B cell (primary cell): ENCODE measurements at regions not wholly inside any gene's neighbourhood (a gene's known extent, or its start where the extent isn't known, plus 50 kb on each side); places are given as distances from the start of the nearest gene placed in this dataset.

Experiments used
- ATAC-seq: fragments of 200-7000 bp; cut with Tn5 transposase; one replicate; pipeline ENCODE4 v1.10.0; 2021; ENCODE audit warnings: low read depth, mild to moderate bottlenecking, moderate number of reproducible peaks, moderate library complexity
- CTCF ChIA-PET: fragments of 350-600 bp; sonication (Branson Sonifier 250); formaldehyde crosslinking; loops from one replicate; lab custom pipeline; 2021; ENCODE audit warnings: antibody characterized with exemption, inconsistent platforms; lab: Charles Lee
- POLR2A ChIA-PET: fragments of 350-600 bp; sonication (Branson Sonifier 250); formaldehyde crosslinking; loops from one replicate; lab custom pipeline; 2021; ENCODE audit warnings: antibody characterized with exemption; lab: Charles Lee
- DNase-seq: peaks from one replicate; pipeline ENCODE4 v3.0.0; 2013
- H2AFZ ChIP-seq: 2 replicates; pipeline ENCODE4 v1.6.1; 2012; ENCODE audit warnings: mild to moderate bottlenecking, low read depth, low read length; ENCODE audit not compliant: insufficient read depth, poor library complexity, severe bottlenecking
- H3K27ac ChIP-seq, 2 donors: 1 replicate in 1 of 2; 2 replicates in 1 of 2; pipeline ENCODE4 v1.5.1; 2012 to 2013; ENCODE audit warnings: low read length in 2 of 2, mild to moderate bottlenecking in 2 of 2, moderate library complexity in 1 of 2
- H3K27me3 ChIP-seq, 4 experiments: fragments of 200-600 bp in 1 of 4; sonication (generic) in 1 of 4; replicated peaks in 1 of 4; 1 replicate in 2 of 4; 2 replicates in 2 of 4; pipeline versions ENCODE4 v1.6.1 to v1.7.0; 2013 to 2016; ENCODE audit warnings: low read length in 3 of 4, mild to moderate bottlenecking in 2 of 4, mixed read lengths in 1 of 4, moderate library complexity in 1 of 4; ENCODE audit not compliant: insufficient read depth in 4 of 4, control insufficient read depth in 3 of 4; ENCODE audit errors: control extremely low read depth in 1 of 4
- H3K36me3 ChIP-seq, 2 experiments: replicated peaks in 1 of 2; 1 replicate in 1 of 2; 2 replicates in 1 of 2; pipeline versions ENCODE4 v1.6.1 to v1.7.1; 2013; ENCODE audit warnings: low read length in 1 of 2; ENCODE audit not compliant: insufficient read depth in 2 of 2, control insufficient read depth in 1 of 2; ENCODE audit errors: control extremely low read depth in 1 of 2, extremely low read depth in 1 of 2
- H3K4me1 ChIP-seq, 2 donors: fragments of 200-600 bp in 1 of 2; sonication (generic) in 1 of 2; 1 replicate in 1 of 2; 2 replicates in 1 of 2; pipeline versions ENCODE4 v1.5.1 to v1.6.1; 2013 to 2017; ENCODE audit warnings: low read length in 2 of 2; ENCODE audit not compliant: control insufficient read depth in 2 of 2, insufficient read depth in 2 of 2
- H3K4me2 ChIP-seq: replicated peaks from 2 replicates; pipeline ENCODE3; 2012; ENCODE audit warnings: mild to moderate bottlenecking, low read depth, low read length; ENCODE audit not compliant: poor library complexity, severe bottlenecking
- H3K4me3 ChIP-seq, 5 experiments: fragments of 200-600 bp in 1 of 5; sonication (generic) in 1 of 5; 1 replicate in 3 of 5; 2 replicates in 2 of 5; pipeline versions ENCODE4 v1.5.1 to v1.7.0; 2011 to 2016; ENCODE audit warnings: low read length in 4 of 5, mild to moderate bottlenecking in 4 of 5, low read depth in 2 of 5, control low read depth in 1 of 5, moderate library complexity in 1 of 5; ENCODE audit not compliant: insufficient read depth in 1 of 5; ENCODE audit errors: control extremely low read depth in 1 of 5, extremely low read depth in 1 of 5
- H3K79me2 ChIP-seq: fragments of 200-600 bp; sonication (generic); one replicate; pipeline ENCODE4 v1.6.0; 2016; ENCODE audit warnings: low read length; ENCODE audit not compliant: control insufficient read depth, insufficient read depth
- H3K9ac ChIP-seq: fragments of 200-600 bp; sonication (generic); 2 replicates; pipeline ENCODE4 v1.6.1; 2017; ENCODE audit warnings: mild to moderate bottlenecking, low read length, moderate library complexity
- H3K9me3 ChIP-seq, 3 donors: one replicate each; pipeline versions ENCODE4 v1.6.1 to v1.7.1; 2013; ENCODE audit warnings: low read length in 2 of 3; ENCODE audit not compliant: control insufficient read depth in 2 of 3, insufficient read depth in 1 of 3; ENCODE audit errors: control extremely low read depth in 1 of 3
- H4K20me1 ChIP-seq: 2 replicates; pipeline ENCODE4 v1.6.0; 2012; ENCODE audit warnings: mild to moderate bottlenecking, low read length; ENCODE audit not compliant: insufficient read depth, control insufficient read depth, poor library complexity, severe bottlenecking
- H3K27ac Mint-ChIP-seq: one replicate; pipeline ENCODE4 v1.8.0; 2021; ENCODE audit warnings: mixed read lengths
- H3K27me3 Mint-ChIP-seq: one replicate; pipeline ENCODE4 v1.8.0; 2021; ENCODE audit warnings: mixed read lengths
- H3K4me1 Mint-ChIP-seq: one replicate; pipeline ENCODE4 v1.8.0; 2021; ENCODE audit warnings: mixed read lengths
- H3K4me3 Mint-ChIP-seq: one replicate; pipeline ENCODE4 v1.8.0; 2021; ENCODE audit warnings: mixed read lengths
- H3K9me3 Mint-ChIP-seq: one replicate; pipeline ENCODE4 v1.8.0; 2022; ENCODE audit warnings: mixed read lengths; ENCODE audit not compliant: insufficient read depth
- EZH2 ChIP-seq: IDR thresholded peaks from 2 replicates; pipeline ENCODE4 v1.6.1; 2012; ENCODE audit warnings: borderline replicate concordance, low read depth, mild to moderate bottlenecking, moderate library complexity, low read length; ENCODE audit not compliant: insufficient read depth, poor library complexity, severe bottlenecking
- WGBS: methylation state at CpG from one replicate; pipeline ENCODE4 v1.1.5; 2013; ENCODE audit warnings: missing lambda C conversion rate; ENCODE audit not compliant: insufficient coverage; 5-methylcytosine and 5-hydroxymethylcytosine counted together
- intact Hi-C: fragments of 100-400 bp; cut with micrococcal nuclease; formaldehyde crosslinking; loops from one replicate; pipeline ENCODE4 v1.10.0; 2022
- TF ChIP-seq, protein P1 (sequence below): fragments of 200-600 bp; IDR thresholded peaks from one replicate; pipeline ENCODE4 v1.8.0; 2022; ENCODE audit warnings: antibody characterized with exemption, mild to moderate bottlenecking

DNA sequence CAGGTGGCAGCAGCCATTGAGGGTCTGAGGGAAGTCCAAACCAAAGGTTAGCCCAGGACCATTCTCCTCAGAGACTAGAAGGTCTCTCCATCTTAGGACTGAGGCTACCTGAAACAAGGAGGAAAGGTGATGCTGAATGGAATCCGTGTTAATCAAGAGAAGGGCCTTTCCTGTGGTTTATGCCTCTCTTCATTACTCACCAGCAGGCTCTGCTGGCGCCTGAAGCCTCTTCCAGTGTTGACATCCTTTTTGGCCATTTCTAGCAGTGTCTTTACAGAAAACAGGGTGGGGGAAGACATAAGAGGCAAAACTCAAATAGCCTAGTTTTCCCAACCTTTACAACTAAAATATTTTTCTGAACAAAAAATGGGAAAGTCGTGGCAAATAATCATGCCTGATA is 98.0 kb downstream of the ENC1 start:
- no peak overlapping the region for H3K4me3 ChIP-seq
- Mint-ChIP-seq H3K4me3 (no peak overlapping the region), H3K4me1 (no peaks in the 10 kb centered on the region), H3K27ac (no peak overlapping the region), H3K9me3 (no peaks in the 10 kb centered on the region), H3K27me3 (peaks cover 36% of the 10 kb centered on the region)
- no peaks in the 10 kb centered on the region for H3K27me3 ChIP-seq
- H3K9ac ChIP-seq, result no peak overlapping the region
- H4K20me1 ChIP-seq, result no peaks in the 10 kb centered on the region
- WGBS, result no CpG with 5 or more reads among the region's 3 CpGs
- no peaks in the 10 kb centered on the region for H3K79me2 ChIP-seq
- POLR2A ChIA-PET, result no interaction called here
- H2AFZ ChIP-seq, result no peak overlapping the region
- intact Hi-C loops, result no loop called here
- no peak for ATAC-seq
- CTCF ChIA-PET, result no interaction called here
- H3K4me2 ChIP-seq, result no peak overlapping the region
- TF ChIP-seq, protein P1, sequence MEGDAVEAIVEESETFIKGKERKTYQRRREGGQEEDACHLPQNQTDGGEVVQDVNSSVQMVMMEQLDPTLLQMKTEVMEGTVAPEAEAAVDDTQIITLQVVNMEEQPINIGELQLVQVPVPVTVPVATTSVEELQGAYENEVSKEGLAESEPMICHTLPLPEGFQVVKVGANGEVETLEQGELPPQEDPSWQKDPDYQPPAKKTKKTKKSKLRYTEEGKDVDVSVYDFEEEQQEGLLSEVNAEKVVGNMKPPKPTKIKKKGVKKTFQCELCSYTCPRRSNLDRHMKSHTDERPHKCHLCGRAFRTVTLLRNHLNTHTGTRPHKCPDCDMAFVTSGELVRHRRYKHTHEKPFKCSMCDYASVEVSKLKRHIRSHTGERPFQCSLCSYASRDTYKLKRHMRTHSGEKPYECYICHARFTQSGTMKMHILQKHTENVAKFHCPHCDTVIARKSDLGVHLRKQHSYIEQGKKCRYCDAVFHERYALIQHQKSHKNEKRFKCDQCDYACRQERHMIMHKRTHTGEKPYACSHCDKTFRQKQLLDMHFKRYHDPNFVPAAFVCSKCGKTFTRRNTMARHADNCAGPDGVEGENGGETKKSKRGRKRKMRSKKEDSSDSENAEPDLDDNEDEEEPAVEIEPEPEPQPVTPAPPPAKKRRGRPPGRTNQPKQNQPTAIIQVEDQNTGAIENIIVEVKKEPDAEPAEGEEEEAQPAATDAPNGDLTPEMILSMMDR, result no peak
- no peak for TF ChIP-seq EZH2
- no peaks in the 10 kb centered on the region for H3K36me3 ChIP-seq
- H3K9me3 ChIP-seq, result no peaks in the 10 kb centered on the region
- H3K27ac ChIP-seq, result no peak overlapping the region
- no peak for DNase-seq
- H3K4me1 ChIP-seq, result no peaks in the 10 kb centered on the region

DNA sequence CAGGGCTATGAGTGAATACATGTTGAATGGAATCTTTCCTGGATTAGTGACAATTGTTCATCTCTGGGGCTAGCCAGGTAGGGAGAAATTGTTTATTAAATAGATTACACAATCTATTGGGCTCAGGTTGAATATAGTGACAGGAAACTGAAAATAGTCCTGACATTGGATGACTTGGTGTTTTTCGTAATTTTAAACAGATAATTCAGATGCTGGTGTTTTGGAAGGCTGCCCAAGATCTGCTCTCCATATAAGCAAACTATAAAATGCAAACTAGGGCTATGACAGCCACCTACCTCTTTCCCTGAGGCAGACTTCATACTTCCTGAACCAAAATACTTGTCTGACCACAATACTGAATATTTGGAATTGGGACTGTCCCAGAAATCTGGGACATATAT is 99.1 kb downstream of the ENC1 start:
- H3K9ac ChIP-seq, result no peak overlapping the region
- no peaks in the 10 kb centered on the region for H3K27me3 ChIP-seq
- no peaks in the 10 kb centered on the region for H3K36me3 ChIP-seq
- no peaks in the 10 kb centered on the region for H3K9me3 Mint-ChIP-seq
- no peak overlapping the region for H3K4me2 ChIP-seq
- WGBS, result 83% methylated on average over 1 of the region's 1 CpG
- no peaks in the 10 kb centered on the region for H4K20me1 ChIP-seq
- no peak overlapping the region for H3K4me3 Mint-ChIP-seq
- H3K27ac Mint-ChIP-seq, result no peak overlapping the region
- H3K4me3 ChIP-seq, result no peak overlapping the region
- intact Hi-C loops, result no loop called here
- no peak for ATAC-seq
- peaks cover 36% of the 10 kb centered on the region for H3K27me3 Mint-ChIP-seq
- H2AFZ ChIP-seq, result no peak overlapping the region
- no peak for DNase-seq
- ChIA-PET CTCF (no interaction called here), POLR2A (no interaction called here)
- no peak overlapping the region for H3K27ac ChIP-seq
- H3K79me2 ChIP-seq, result no peaks in the 10 kb centered on the region
- H3K4me1 ChIP-seq, result no peaks in the 10 kb centered on the region
- no peak for TF ChIP-seq EZH2
- TF ChIP-seq, protein P1, result no peak
- H3K9me3 ChIP-seq, result no peaks in the 10 kb centered on the region
- no peaks in the 10 kb centered on the region for H3K4me1 Mint-ChIP-seq
